HG03558 (cell line): ENCODE measurements at regions not wholly inside any gene's neighbourhood (a gene's known extent, or its start where the extent isn't known, plus 50 kb on each side); places are given as distances from the start of the nearest gene placed in this dataset.
"Not testable (repeated sequence)": the region's sequence is repeated elsewhere in the genome, so short reads cannot be mapped to it uniquely, and the experiment has no call there.

ENCODE experiments used
- ATAC-seq: cut with Tn5 transposase; IDR thresholded peaks from one replicate; pipeline ENCODE4 v1.9.1; 2021; ENCODE audit warnings: moderate number of reproducible peaks; ENCODE audit not compliant: unreplicated experiment; ENCODE audit errors: extremely low read depth

DNA sequence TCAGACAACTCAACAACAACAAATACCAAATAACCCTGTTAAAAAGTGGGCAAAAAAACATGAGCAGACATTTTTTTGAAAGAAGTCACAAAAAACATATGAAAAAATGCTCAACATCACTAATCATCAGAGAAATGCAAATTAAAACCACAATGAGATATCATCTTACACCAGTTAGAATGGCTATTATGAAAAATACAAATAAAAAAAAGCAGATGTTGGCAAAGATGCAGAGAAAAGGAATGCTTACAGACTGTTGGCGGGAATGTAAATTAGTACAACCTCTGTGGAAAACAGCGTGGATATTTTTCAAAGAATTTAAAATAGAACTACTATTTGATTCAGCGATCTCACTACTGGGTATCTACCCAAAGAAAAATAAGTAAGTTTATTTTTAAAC, 114.0 kb downstream of the SLC38A4 start:
- no peak for ATAC-seq

DNA sequence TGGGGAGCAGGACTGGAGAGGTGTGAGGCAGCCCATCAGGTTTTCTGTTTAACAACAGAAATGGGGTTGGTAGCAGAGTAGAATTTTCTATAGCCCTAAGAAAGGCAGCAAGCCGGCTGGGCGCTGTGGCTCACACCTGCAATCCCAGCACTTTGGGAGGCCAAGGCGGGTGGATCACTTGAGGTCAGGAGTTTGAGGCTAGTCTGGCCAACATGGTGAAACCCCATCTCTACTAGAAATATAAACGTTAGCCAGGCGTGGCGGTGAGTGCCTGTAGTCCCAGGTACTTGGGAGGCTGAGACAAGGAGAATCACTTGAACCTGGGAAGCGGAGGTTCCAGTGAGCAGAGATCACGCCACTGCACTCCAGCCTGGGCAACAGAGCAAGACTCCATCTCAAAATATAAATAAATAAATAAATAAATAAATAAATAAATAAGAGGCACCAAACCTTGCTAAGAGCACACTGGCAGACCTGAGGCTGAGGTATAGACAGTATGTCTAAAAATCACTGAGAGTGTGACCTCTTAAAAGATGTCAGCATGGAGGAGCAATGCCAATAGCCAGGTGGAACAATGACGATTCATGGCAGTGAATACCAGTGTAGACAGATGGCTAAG, 115.6 kb downstream of the SLC38A4 start:
- ATAC-seq: no peak

DNA sequence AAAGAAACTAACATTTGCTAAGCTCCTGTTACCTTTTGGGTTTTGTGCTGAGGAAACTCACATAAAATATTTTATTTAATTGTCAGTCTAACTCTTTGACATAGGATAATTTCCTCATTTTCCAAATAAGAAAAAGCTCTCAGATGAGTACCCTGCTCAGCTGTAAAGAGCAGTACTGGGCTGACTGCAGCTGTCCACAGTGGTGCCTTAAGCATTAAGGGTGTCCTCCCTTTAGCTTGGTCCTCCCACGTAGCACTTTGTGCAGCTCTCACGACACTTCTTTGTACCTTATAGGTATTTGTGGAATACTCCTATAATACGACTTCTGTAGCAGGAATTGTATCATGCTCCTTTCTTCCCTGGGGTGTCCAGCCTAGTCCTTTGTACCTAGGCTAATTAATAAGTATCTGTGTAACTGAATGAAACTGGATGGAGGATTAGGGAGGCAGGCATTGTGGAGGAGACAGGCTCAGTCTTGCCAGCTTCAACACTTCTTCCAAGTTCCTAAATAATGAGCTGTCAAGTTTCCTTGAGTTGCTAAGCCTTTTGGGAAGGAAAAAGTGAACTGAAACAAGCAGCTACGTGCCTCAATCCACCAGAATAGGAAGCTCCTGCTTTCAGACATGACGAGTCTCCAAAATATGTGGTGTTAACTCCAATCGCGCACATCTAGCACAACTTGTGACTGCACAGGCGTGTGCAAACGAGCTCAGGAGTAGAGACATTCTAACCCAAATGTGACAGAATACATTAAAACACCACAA, 123.0 kb downstream of the SLC38A4 start:
- no peak for ATAC-seq

DNA sequence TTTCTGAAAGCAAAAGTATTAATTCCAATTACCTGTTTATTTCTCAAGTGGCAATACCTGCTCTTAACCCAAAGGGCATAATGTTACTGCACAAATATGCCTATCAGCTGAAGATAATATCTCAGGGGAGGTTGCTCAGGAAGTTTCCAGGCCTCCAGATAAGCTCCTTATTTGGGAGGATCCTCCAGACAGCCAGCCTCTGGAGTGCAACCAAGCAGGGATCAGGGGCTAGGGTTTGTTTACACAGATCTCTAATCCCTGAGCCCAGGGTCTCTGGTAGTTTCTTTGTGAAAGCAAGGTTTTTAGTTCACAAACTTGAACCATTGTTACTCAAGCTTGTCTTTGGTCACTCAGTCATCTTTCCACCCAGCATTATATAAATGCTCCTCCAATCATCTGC, 124.4 kb downstream of the SLC38A4 start:
- ATAC-seq: no peak

DNA sequence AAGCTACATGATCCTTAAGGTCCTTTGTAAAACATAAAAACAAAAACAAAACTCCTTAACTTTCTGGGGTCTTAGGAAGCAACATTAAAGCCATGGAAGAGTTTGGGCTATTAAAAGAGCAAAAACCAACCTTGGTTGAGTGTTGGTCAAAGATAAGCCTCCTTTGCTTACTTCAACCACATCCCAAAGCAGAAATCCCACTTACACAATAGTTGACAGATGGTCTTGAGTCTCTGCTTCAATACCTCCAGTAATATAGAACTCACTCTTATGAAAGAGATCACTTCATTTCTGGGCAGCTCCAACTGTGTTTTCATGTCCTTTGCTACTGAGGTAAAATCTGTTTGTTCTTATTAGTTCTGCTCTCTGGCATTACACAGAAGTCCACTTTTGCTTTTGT, 125.8 kb downstream of the SLC38A4 start:
- no peak for ATAC-seq

DNA sequence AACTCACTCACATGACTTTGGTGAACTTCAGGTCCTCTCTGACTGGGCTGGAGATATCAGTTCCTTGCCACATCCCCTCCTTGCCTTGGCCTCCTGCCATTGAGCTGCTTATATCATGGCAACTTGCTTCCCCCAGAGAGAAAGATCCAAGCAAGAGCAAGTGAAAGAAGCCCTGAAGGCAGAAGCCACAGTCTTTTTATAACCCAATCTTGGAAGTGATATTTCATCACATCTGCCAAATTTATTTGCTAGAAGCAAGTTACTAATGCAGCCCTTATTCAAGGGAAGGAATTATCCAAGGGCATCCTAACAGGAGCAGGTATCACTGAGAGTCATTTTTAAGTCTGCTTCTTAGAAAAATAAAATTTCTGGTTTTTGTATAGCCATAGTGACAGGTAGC, 127.8 kb downstream of the SLC38A4 start:
- ATAC-seq: no peak

DNA sequence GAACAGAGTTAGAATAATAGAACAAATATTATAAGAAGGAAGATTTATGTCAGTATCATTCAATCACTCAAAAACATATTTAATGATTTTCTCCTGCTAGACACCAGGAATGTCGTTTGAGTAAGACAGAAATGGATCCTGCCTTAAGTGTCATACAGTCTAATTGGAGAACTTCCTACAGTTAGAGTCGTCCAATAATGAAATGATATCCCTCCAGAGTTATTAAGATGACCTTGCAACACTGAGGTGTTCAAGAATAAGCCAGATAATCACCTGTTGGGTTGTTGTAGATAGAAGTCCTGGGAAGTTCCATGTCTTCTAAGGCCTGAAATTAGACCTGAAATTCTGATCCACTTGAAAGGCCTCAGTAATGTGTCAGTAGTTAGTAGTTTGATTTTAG, 132.3 kb downstream of the SLC38A4 start:
- ATAC-seq: no peak

DNA sequence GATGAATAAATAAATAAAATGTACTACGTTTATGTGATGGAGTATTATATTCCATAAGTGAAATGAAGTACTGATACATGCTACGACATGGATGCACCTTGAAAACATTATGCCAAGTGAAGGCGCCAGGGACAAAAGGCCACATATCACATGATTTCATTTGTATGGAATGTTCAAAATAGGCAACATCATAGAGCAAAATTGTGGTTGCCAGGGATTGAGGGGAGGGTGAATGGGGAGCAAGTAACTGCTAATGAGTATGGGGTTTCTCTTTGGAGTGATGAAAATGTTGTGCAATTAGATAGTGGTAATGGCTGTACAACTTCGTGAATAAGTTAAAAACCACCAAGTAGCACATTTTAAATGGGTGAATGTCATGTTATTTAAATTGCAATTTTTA, 132.8 kb downstream of the SLC38A4 start:
- no peak for ATAC-seq

DNA sequence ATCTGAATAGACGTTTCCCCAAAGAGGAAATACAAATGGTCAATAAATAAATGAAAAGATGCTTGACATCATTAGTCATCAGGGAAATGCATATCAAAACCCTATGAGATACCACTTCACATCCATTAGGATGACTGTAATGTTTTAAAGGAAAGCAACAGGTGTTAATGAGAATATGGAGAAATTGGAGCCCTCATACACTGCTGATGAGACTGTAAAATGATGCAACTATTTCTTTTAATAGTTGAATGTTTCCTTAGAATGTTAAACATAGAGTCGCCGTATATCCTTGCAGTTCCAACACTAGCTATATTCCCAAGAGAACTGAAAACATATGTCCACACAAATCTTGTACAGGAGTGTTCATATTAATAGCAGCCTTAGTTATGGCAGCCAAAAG, 133.2 kb downstream of the SLC38A4 start:
- ATAC-seq: no peak

DNA sequence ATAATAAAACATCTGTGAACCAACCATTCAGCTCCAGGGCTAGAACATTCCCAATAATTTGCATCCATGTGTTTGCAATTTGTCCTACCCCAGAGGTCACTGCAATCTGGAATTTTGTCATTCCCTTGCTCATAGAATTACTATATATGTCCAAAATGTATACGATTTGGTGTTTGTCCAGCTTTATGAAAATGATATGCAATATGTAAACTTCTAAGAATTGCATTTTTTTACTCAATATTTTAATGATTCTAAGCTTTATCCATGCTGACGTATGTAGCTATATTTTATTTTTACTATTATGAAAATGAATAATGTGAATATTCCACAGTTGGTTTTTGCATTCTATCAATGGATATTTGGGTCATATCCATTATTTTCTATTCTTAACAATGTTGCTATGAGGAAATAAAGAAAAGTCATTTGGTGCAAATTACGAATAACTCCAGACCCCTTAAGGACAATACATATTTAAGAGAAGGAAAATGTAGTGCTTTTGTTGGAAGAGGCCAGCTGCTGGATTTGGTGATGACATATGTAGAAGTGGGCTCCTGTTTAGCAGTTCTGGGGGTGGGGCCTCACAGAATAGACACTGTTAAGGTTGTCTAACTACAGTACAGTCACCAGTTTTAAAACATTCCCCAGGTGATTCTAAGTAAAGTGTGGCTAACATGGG, 139.4 kb downstream of the SLC38A4 start:
- no peak for ATAC-seq

DNA sequence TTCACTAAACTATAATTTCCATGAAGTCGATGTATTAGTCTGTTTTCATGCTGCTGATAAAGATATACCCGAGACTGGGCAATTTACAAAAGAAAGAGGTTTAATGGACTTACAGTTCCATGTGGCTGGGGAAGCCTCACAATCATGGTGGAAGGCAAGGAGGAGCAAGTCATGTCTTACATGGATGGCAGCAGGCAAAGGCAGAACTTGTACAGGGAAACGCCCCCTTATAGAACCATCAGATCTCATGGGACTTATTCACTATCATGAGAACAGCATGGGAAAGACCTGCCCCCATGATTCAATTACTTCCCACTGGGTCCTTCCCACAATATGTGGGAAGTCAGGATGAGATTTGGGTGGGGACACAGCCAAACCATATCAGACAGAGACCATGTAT, 141.6 kb downstream of the SLC38A4 start:
- not testable (repeated sequence) for ATAC-seq

DNA sequence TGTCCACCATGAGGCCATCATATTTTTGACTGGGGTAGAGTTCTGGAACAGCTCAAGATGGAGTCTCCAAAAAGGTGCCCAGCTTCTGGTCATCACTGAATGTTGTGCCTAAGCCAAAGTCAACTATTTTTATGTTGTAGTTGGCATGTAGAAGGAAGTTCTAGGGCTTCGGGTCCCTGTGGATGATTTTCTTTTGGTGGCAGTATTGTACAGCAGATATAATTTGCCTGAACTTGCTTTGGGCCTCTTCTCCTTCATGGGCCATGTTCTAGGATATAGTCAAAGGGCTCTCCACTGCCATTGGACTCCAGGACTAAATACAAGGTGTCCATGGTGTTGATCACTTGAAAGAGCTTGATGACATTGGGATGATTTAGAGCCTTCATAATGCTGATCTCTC, 143.6 kb downstream of the SLC38A4 start:
- no peak for ATAC-seq

DNA sequence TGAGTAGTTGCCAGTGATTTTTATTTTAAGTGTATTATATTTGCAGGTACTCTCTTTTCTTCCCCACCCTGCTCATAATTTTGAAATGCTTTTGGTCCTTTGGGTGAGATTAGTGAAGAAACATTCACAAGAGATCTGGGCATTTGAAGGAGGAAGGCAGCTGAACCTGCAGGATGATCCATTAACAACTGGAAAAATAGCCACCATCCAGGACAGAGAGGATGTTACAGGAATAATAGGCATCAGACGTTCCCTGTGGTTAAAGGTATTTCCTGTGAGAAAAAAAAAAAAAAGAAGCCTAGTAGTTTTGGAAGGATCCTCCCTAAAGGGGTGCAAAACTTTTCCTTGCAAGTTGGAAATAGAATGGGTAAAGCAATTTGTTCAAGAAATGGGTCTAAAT, 145.3 kb downstream of the SLC38A4 start:
- no peak for ATAC-seq

DNA sequence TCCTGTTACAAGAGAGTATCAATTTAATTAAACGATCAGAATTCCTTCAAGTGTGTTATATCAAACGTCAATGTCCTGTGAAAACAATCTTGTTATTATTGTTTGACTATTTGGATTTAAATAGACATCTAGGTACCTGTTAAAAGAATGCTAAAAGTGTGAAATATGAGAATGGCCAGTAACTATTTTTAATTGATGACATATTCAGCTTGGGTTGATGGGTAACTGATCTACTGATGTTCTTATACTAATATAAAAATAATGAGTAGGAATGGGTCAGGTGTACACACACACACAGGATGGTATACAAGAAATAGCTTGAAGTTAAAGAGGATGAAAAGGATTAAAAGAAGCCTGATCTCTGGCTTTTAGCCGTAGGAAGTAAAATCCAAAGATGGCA, 146.0 kb downstream of the SLC38A4 start:
- ATAC-seq: no peak

DNA sequence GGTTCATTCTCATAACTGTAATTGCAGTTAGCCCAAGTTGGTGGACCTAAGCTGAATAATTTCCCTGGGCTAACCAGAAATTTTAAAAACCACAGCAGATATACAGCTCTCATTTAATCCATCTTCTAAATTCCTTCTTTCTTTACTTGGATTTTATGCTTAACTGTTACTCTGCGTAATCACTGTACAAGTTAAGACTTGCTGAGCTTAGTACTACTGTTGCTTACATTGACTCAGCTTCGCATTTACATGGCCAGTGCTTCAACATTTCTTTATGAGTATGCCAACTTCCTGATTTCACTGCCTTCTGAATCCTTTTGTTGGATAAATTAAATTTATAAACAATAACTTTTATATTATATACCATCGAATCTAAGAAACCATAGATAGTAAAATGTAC, 147.4 kb downstream of the SLC38A4 start:
- ATAC-seq: no peak

DNA sequence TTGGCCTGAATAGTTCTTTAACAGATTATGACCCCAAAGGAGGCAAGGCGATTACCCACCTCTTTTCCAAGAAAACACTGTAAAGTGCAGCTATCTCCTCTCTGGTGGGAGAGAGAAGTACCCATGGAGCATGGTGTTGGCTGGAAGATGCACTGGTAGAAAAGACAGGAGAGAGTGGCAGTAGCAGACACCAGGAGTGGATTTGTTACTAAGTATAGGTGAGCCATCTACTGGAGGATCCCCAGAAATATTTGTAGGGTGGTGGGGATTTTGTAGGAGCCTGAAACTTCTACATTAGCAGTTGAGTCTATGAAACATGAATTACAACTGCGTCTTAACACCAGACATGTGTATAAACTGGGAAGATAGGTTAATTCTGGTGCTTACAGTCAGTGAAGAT, 148.0 kb downstream of the SLC38A4 start:
- ATAC-seq: no peak

DNA sequence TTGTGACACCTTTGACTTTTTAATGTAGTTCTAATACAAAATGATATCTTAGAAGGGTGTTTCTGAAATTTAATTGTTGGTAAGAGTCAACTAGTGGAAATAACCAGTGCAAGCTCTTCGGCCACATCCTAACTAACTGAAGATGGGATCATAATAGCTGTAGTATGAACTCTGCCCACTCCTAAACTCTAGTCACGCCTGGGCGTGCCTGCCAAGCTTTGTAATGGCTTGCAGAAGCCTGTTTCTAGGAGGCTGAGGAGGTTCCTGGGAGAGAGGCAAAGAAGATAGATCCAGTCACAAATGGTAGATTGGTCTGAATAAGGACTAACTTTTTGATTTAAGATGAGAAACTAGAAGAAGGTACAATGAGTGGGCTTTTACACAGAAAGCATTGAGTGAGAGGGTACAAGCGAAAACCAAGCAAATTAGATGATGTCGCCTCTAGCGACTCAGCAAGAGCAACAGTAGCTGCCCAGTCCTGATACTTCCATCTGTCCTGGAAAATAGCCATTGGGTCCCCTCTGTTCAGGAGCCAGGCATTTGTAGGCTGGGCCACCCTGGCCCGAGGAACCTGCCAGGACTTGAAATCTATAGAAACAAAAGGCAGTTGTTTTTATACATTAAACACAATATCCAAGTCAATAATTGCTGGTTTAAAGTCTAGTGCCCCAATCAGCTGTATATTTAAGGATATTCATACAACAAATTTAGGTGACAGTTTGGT, 148.8 kb downstream of the SLC38A4 start:
- ATAC-seq: no peak

DNA sequence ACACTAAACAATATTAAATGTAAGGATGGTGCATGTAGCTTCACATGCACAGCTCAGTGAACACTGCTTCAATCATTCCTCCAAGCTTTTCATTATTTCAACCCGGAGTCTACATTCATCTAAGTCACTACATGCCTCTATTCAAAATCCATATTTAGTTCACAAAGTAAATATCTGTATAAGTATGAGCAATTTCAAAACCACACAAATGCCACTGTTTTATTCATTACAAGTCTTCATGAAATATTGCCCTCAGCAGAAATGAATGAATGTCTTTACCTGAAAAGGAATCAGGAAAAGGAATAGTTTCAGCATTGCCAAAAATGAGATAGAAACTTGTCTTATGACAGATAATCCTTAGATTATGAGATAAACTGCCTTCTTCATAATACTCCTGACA, 149.4 kb downstream of the SLC38A4 start:
- no peak for ATAC-seq

DNA sequence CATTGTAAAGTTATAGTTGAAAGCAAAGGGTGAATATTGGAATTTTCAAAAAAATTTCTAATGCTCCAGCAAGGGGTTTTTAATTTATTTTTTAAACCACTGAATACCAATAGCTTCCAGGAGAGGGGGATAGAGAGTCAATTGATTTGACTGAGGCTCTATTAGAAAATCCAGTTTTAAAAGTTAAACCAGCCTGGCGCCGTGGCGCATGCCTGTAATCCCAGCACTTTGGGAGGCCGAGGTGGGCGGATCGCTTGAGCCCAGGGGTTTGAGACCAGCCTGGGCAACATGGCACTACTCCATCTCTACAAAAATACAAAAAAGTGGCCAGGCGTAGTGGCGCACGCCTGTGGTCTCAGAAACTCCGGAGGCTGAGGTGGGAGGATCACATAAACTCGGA, 150.1 kb downstream of the SLC38A4 start:
- ATAC-seq: no peak

DNA sequence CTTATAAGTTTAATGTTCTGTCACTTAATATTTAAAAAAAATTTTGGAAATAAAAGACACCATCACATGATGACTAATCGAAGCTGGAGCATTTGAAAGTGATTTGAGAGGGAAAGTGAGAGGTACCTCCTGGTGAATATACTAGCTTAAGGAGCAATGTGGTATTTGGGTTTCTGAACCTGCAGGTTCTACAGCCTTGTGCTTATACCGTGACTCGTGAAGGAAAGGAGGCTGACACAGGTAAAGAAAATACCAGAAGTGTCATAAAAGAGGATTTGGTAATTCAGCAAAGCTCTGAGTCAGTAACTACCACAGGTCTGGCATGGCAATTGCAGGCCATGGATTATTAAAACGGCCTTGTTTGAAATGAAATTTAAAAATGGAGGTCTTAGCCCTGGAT, 151.0 kb downstream of the SLC38A4 start:
- no peak for ATAC-seq

DNA sequence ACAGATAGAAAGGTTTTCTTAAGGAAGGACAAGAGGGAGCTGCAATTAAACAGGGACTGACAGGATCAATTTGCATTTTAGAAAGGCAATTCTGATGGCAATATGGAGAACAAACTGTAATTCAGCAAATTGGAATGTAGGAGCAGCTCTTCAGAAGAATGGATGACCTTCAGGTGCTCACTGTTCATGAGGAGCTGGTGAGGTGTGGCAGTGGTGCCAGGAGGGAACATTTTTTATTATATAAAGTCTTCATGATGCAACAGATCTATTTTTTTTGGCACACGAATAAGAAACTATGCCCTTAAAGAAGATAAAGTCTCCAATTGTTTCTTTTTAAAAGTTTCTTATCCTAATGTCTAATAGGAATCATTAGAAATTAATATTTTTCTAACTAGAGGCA, 151.7 kb downstream of the SLC38A4 start:
- ATAC-seq: no peak
